Natural killer cell (primary cell): ENCODE measurements at regions not wholly inside any gene's neighbourhood (a gene's known extent, or its start where the extent isn't known, plus 50 kb on each side); places are given as distances from the start of the nearest gene placed in this dataset.
"Not testable (repeated sequence)": the region's sequence is repeated elsewhere in the genome, so short reads cannot be mapped to it uniquely, and the experiment has no call there.

Source experiments
- ATAC-seq, 3 donors: fragments of 150-1000 bp in 2 of 3; fragments of 200-7000 bp in 1 of 3; cut with Tn5 transposase; 1 replicate in 1 of 3; 2 replicates in 2 of 3; pipeline ENCODE4 v1.10.0; 2021; ENCODE audit warnings: mild to moderate bottlenecking in 2 of 3, moderate library complexity in 2 of 3
- DNase-seq, 2 donors: peaks; one replicate each; pipeline versions ENCODE4 v3.0.0 to v3.0.0-alpha.2; 2013 to 2021; ENCODE audit warnings: mixed read lengths in 1 of 2
- H3K27ac ChIP-seq: one replicate; pipeline ENCODE4 v1.5.1; 2013; ENCODE audit warnings: mild to moderate bottlenecking, low read length
- H3K27me3 ChIP-seq: one replicate; pipeline ENCODE4 v1.6.1; 2013; ENCODE audit warnings: low read length; ENCODE audit not compliant: control insufficient read depth, insufficient read depth
- H3K36me3 ChIP-seq: one replicate; pipeline ENCODE4 v1.6.1; 2013; ENCODE audit warnings: low read length; ENCODE audit not compliant: control insufficient read depth, insufficient read depth
- H3K4me1 ChIP-seq: one replicate; pipeline ENCODE4 v1.6.1; 2013; ENCODE audit warnings: low read length; ENCODE audit not compliant: control insufficient read depth, insufficient read depth
- H3K4me3 ChIP-seq: one replicate; pipeline ENCODE4 v1.5.1; 2013; ENCODE audit warnings: low read length
- H3K9me3 ChIP-seq: one replicate; pipeline ENCODE4 v1.6.1; 2013; ENCODE audit warnings: low read length; ENCODE audit not compliant: control insufficient read depth, insufficient read depth
- H3K27ac Mint-ChIP-seq, 2 donors: one replicate each; pipeline ENCODE4 v1.8.0; 2022; ENCODE audit warnings: mild to moderate bottlenecking in 2 of 2, mixed read lengths in 2 of 2, moderate library complexity in 1 of 2
- H3K27me3 Mint-ChIP-seq, 2 donors: one replicate each; pipeline ENCODE4 v1.8.0; 2022; ENCODE audit warnings: low read depth in 2 of 2, mixed read lengths in 2 of 2
- H3K36me3 Mint-ChIP-seq: one replicate; pipeline ENCODE4 v1.8.0; 2022; ENCODE audit warnings: mixed read lengths
- H3K4me1 Mint-ChIP-seq, 2 donors: one replicate each; pipeline ENCODE4 v1.8.0; 2022; ENCODE audit warnings: mixed read lengths in 2 of 2
- H3K4me3 Mint-ChIP-seq: one replicate; pipeline ENCODE4 v1.8.0; 2022; ENCODE audit warnings: mild to moderate bottlenecking, moderate library complexity, mixed read lengths
- H3K9me3 Mint-ChIP-seq, 2 donors: one replicate each; pipeline ENCODE4 v1.8.0; 2022; ENCODE audit warnings: mixed read lengths in 2 of 2
- CTCF ChIP-seq: fragments of 200-600 bp; IDR thresholded peaks from one replicate; pipeline ENCODE4 v1.8.0; 2022; ENCODE audit warnings: antibody characterized with exemption
- WGBS: methylation state at CpG from one replicate; pipeline ENCODE4 v1.1.7; 2013; ENCODE audit warnings: missing lambda C conversion rate; ENCODE audit not compliant: insufficient coverage; 5-methylcytosine and 5-hydroxymethylcytosine counted together
- intact Hi-C: fragments of 100-400 bp; cut with micrococcal nuclease; formaldehyde crosslinking; loops from one replicate; pipeline ENCODE4 v1.14.2; 2022

- no peak overlapping the region for H3K4me3 Mint-ChIP-seq
- no peaks in the 10 kb centered on the region for H3K4me1 Mint-ChIP-seq
- no peak for ATAC-seq
- H3K9me3 ChIP-seq, result peaks cover 3% of the 10 kb centered on the region
- 84% methylated on average over 7 of the region's 8 CpGs for WGBS
- peaks cover 9% of the 10 kb centered on the region for H3K36me3 Mint-ChIP-seq
- peaks cover 2% of the 10 kb centered on the region for H3K27me3 ChIP-seq
- intact Hi-C loops, result no loop called here
- no peak overlapping the region for H3K4me3 ChIP-seq
- H3K36me3 ChIP-seq, result no peaks in the 10 kb centered on the region
- H3K4me1 ChIP-seq, result no peaks in the 10 kb centered on the region
- no peak for TF ChIP-seq CTCF
- peaks cover 2 to 6% of the 10 kb centered on the region in 2 donors for H3K9me3 Mint-ChIP-seq
- no peak overlapping the region for H3K27ac ChIP-seq
- peaks cover 12 to 25% of the 10 kb centered on the region in 2 donors for H3K27me3 Mint-ChIP-seq
- no peak for DNase-seq
- no peak overlapping the region for H3K27ac Mint-ChIP-seq
These were observed 260.0 kb upstream of the NRP1 start for GRCh38 chr10:33594475-33594874.

- intact Hi-C loops, result no loop called here
- H3K9me3 Mint-ChIP-seq, result peaks cover 0 to 3% of the 10 kb centered on the region in 2 donors
- H3K9me3 ChIP-seq, result no peaks in the 10 kb centered on the region
- 94% methylated on average over 5 of the region's 5 CpGs for WGBS
- no peaks in the 10 kb centered on the region for H3K36me3 ChIP-seq
- no peaks in the 10 kb centered on the region for H3K4me1 ChIP-seq
- no peak overlapping the region for H3K4me3 Mint-ChIP-seq
- H3K4me3 ChIP-seq, result no peak overlapping the region
- no peak overlapping the region for H3K27ac Mint-ChIP-seq
- H3K27ac ChIP-seq, result no peak overlapping the region
- H3K27me3 ChIP-seq, result no peaks in the 10 kb centered on the region
- ATAC-seq (no peak), DNase-seq (no peak)
- H3K36me3 Mint-ChIP-seq, result no peaks in the 10 kb centered on the region
- H3K27me3 Mint-ChIP-seq, result peaks cover 8 to 47% of the 10 kb centered on the region in 2 donors
- no peaks in the 10 kb centered on the region for H3K4me1 Mint-ChIP-seq
- no peak for TF ChIP-seq CTCF
These were observed 254.6 kb upstream of the NRP1 start for GRCh38 chr10:33588974-33589600.

- H3K27me3 ChIP-seq, ATAC-seq, H3K36me3 Mint-ChIP-seq, H3K4me3 ChIP-seq, H3K9me3 Mint-ChIP-seq, H3K27ac ChIP-seq, H3K4me1 Mint-ChIP-seq, H3K36me3 ChIP-seq, intact Hi-C loops, H3K27ac Mint-ChIP-seq, H3K9me3 ChIP-seq, H3K4me1 ChIP-seq, H3K4me3 Mint-ChIP-seq, DNase-seq: not testable (repeated sequence)
- WGBS, result 82% methylated on average over 3 of the region's 3 CpGs
- H3K27me3 Mint-ChIP-seq, result peaks cover 5 to 38% of the 10 kb centered on the region in 2 donors
These were observed 250.1 kb upstream of the NRP1 start for GRCh38 chr10:33584596-33584995.

GRCh38 chr10:33579996-33580395, 245.5 kb upstream of the NRP1 start:
- Histone ChIP-seq H3K9me3 (no peaks in the 10 kb centered on the region), H3K36me3 (no peaks in the 10 kb centered on the region), H3K4me1 (no peaks in the 10 kb centered on the region), H3K27me3 (no peaks in the 10 kb centered on the region), H3K4me3 (no peak overlapping the region), H3K27ac (no peak overlapping the region)
- H3K27me3 Mint-ChIP-seq, result peaks cover 9 to 21% of the 10 kb centered on the region in 2 donors
- intact Hi-C loops, result no loop called here
- H3K36me3 Mint-ChIP-seq, result no peaks in the 10 kb centered on the region
- no peak overlapping the region for H3K4me3 Mint-ChIP-seq
- DNase-seq, result no peak
- WGBS, result 100% methylated on average over 1 of the region's 3 CpGs
- no peaks in the 10 kb centered on the region for H3K4me1 Mint-ChIP-seq
- no peak for ATAC-seq
- no peak overlapping the region for H3K27ac Mint-ChIP-seq
- no peaks in the 10 kb centered on the region for H3K9me3 Mint-ChIP-seq
- no peak for TF ChIP-seq CTCF
